Astrocyte (in vitro differentiated cells and primary cell): ENCODE measurements at regions not wholly inside any gene's neighbourhood (a gene's known extent, or its start where the extent isn't known, plus 50 kb on each side); places are given as distances from the start of the nearest gene placed in this dataset.

Experiments used
- CTCF ChIP-seq: IDR thresholded peaks from 2 replicates; pipeline ENCODE4 v1.5.1; 2011; ENCODE audit warnings: low read depth, mild to moderate bottlenecking, inconsistent platforms, low read length, moderate library complexity; ENCODE audit not compliant: insufficient read depth
- EZH2 ChIP-seq: IDR thresholded peaks from 2 replicates; pipeline ENCODE4 v1.6.1; 2012; ENCODE audit warnings: mild to moderate bottlenecking, low read length, inconsistent platforms; ENCODE audit not compliant: insufficient read depth

GRCh38 chr12:127075981-127076380 is 1191.0 kb upstream of the TMEM132C start:
- TF ChIP-seq CTCF (no peak), EZH2 (no peak)
